ENCODE measurements at regions not wholly inside any gene's neighbourhood (a gene's known extent, or its start where the extent isn't known, plus 50 kb on each side); places are given as distances from the start of the nearest gene placed in this dataset.

- TF ChIP-seq GATA3 (IDR thresholded peaks at IDR 0.05; ENCODE audit: low read depth, low read length) = no peak
- TF ChIP-seq GATA2 (IDR thresholded peaks at IDR 0.05; ENCODE audit: low read depth, low read length) = no peak
These were observed 1499.3 kb downstream of the TBC1D22A start for GRCh38 chr22:48261706-48262105.
